Uterus (tissue), 2 donors: ENCODE measurements at regions not wholly inside any gene's neighbourhood (a gene's known extent, or its start where the extent isn't known, plus 50 kb on each side); places are given as distances from the start of the nearest gene placed in this dataset.

Experiments
- CTCF ChIP-seq, 4 experiments: fragments of 200-600 bp in 2 of 4; fragments of 450-650 bp in 2 of 4; sonication (generic) in 2 of 4; IDR thresholded peaks; one replicate each; pipeline ENCODE4 v1.5.1; 2016 to 2019; ENCODE audit warnings: antibody characterized with exemption in 4 of 4, mild to moderate bottlenecking in 2 of 4, moderate library complexity in 1 of 4
- POLR2A ChIP-seq, 2 donors: fragments of 450-650 bp; IDR thresholded peaks; one replicate each; pipeline ENCODE4 v1.6.1; 2016; ENCODE audit warnings: antibody characterized with exemption in 2 of 2, mild to moderate bottlenecking in 1 of 2, moderate library complexity in 1 of 2

- TF ChIP-seq CTCF (IDR thresholded peaks at IDR 0.05): no peak
- TF ChIP-seq POLR2A (IDR thresholded peaks at IDR 0.05): no peak
Observed at GRCh38 chr10:120097766-120098165, 205.2 kb downstream of the SEC23IP start.
